WTC11 (cell line): ENCODE measurements at regions not wholly inside any gene's neighbourhood (a gene's known extent, or its start where the extent isn't known, plus 50 kb on each side); places are given as distances from the start of the nearest gene placed in this dataset.

ENCODE experiments used
- ATAC-seq: fragments of 200-7000 bp; cut with Tn5 transposase; 2 replicates; pipeline ENCODE4 v1.10.0; 2021; ENCODE audit warnings: mild to moderate bottlenecking, moderate library complexity
- CTCF ChIA-PET: fragments of 300-600 bp; sonication (Branson Sonifier 250); formaldehyde crosslinking; loops from one replicate; lab custom pipeline; 2021; ENCODE audit warnings: antibody characterized with exemption; lab: Charles Lee
- POLR2A ChIA-PET: fragments of 350-600 bp; sonication (Branson Sonifier 250); formaldehyde crosslinking; loops from one replicate; lab custom pipeline; 2021; ENCODE audit warnings: antibody characterized with exemption; lab: Charles Lee
- DNase-seq: peaks from one replicate; pipeline ENCODE4 v3.0.0; 2021; ENCODE audit warnings: low spot score
- H3K27ac Mint-ChIP-seq: 2 replicates; pipeline ENCODE4 v1.8.0; 2021; ENCODE audit warnings: mixed read lengths
- H3K27me3 Mint-ChIP-seq: 2 replicates; pipeline ENCODE4 v1.8.0; 2021; ENCODE audit warnings: low read depth, mild to moderate bottlenecking, moderate library complexity, mixed read lengths
- H3K36me3 Mint-ChIP-seq: 2 replicates; pipeline ENCODE4 v1.8.0; 2021; ENCODE audit warnings: mixed read lengths
- H3K4me1 Mint-ChIP-seq: 2 replicates; pipeline ENCODE4 v1.8.0; 2022; ENCODE audit warnings: mixed read lengths
- H3K4me3 Mint-ChIP-seq: 2 replicates; pipeline ENCODE4 v1.8.0; 2021; ENCODE audit warnings: mild to moderate bottlenecking, moderate library complexity, mixed read lengths
- H3K9me3 Mint-ChIP-seq: 2 replicates; pipeline ENCODE4 v1.8.0; 2021; ENCODE audit warnings: mixed read lengths
- ATF1 ChIP-seq: sonication (generic); formaldehyde crosslinking; IDR thresholded peaks from 2 replicates; pipeline ENCODE4 v1.8.1; 2023; ENCODE audit warnings: mild to moderate bottlenecking, moderate library complexity, missing genetic modification reagents
- ATF3 ChIP-seq: sonication (generic); formaldehyde crosslinking; conservative IDR thresholded peaks from 2 replicates; pipeline ENCODE4 v1.8.1; 2022; ENCODE audit warnings: mild to moderate bottlenecking, missing genetic modification reagents
- ATF6 ChIP-seq: sonication (generic); formaldehyde crosslinking; IDR thresholded peaks from 2 replicates; pipeline ENCODE4 v1.8.1; 2023; ENCODE audit warnings: mild to moderate bottlenecking, missing genetic modification reagents
- CBFB ChIP-seq: sonication (generic); formaldehyde crosslinking; IDR thresholded peaks from 2 replicates; pipeline ENCODE4 v1.8.1; 2022; ENCODE audit warnings: mild to moderate bottlenecking, low read depth, missing genetic modification reagents
- CREB1 ChIP-seq: sonication (generic); formaldehyde crosslinking; IDR thresholded peaks from 2 replicates; pipeline ENCODE4 v1.8.0; 2023; ENCODE audit warnings: mild to moderate bottlenecking, missing genetic modification reagents
- CREM ChIP-seq: sonication (generic); formaldehyde crosslinking; IDR thresholded peaks from 2 replicates; pipeline ENCODE4 v1.8.1; 2022; ENCODE audit warnings: mild to moderate bottlenecking, missing genetic modification reagents, moderate library complexity
- CTCF ChIP-seq: fragments of 200-600 bp; IDR thresholded peaks from 2 replicates; pipeline ENCODE4 v1.8.0; 2022; ENCODE audit warnings: antibody characterized with exemption
- NFYB ChIP-seq: sonication (generic); formaldehyde crosslinking; conservative IDR thresholded peaks from 2 replicates; pipeline ENCODE4 v1.8.0; 2022; ENCODE audit warnings: low read depth, missing genetic modification reagents
- NR3C1 ChIP-seq: sonication (generic); formaldehyde crosslinking; conservative IDR thresholded peaks from 2 replicates; pipeline ENCODE4 v1.8.1; 2023; ENCODE audit warnings: low read depth, mild to moderate bottlenecking, missing genetic modification reagents
- OVOL2 ChIP-seq: fragments of 250-450 bp; sonication (Bioruptor Pico); IDR thresholded peaks from 2 replicates; pipeline ENCODE4 v1.9.0; 2021; ENCODE audit warnings: mild to moderate bottlenecking, borderline replicate concordance
- RELA ChIP-seq: sonication (generic); formaldehyde crosslinking; IDR thresholded peaks from 2 replicates; pipeline ENCODE4 v1.8.1; 2022; ENCODE audit warnings: missing genetic modification reagents, mild to moderate bottlenecking, borderline replicate concordance
- RORB ChIP-seq: fragments of 250-450 bp; sonication (Bioruptor Pico); IDR thresholded peaks from 2 replicates; pipeline ENCODE4 v1.9.0; 2021; ENCODE audit warnings: mild to moderate bottlenecking
- TCF7 ChIP-seq: sonication (generic); formaldehyde crosslinking; IDR thresholded peaks from 2 replicates; pipeline ENCODE4 v1.8.0; 2022; ENCODE audit warnings: mild to moderate bottlenecking, low read depth, missing genetic modification reagents, moderate library complexity
- TEAD4 ChIP-seq: sonication (generic); formaldehyde crosslinking; IDR thresholded peaks from 2 replicates; pipeline ENCODE4 v1.8.0; 2022; ENCODE audit warnings: mild to moderate bottlenecking, missing genetic modification reagents
- ZMAT4 ChIP-seq: fragments of 250-450 bp; sonication (Bioruptor Pico); IDR thresholded peaks from 2 replicates; pipeline ENCODE4 v1.9.0; 2021; ENCODE audit warnings: mild to moderate bottlenecking
- ZNF263 ChIP-seq: sonication (generic); formaldehyde crosslinking; IDR thresholded peaks from 2 replicates; pipeline ENCODE4 v1.8.1; 2022; ENCODE audit warnings: low read depth, mild to moderate bottlenecking, moderate library complexity, missing genetic modification reagents
- ZNF281 ChIP-seq: sonication (generic); formaldehyde crosslinking; IDR thresholded peaks from 2 replicates; pipeline ENCODE4 v1.8.0; 2023; ENCODE audit warnings: mild to moderate bottlenecking, missing genetic modification reagents
- ZNF416 ChIP-seq: fragments of 250-450 bp; sonication (Bioruptor Pico); IDR thresholded peaks from 2 replicates; pipeline ENCODE4 v1.9.0; 2021; ENCODE audit warnings: mild to moderate bottlenecking, inconsistent platforms
- ZNF423 ChIP-seq: fragments of 250-450 bp; sonication (Bioruptor Pico); IDR thresholded peaks from 2 replicates; pipeline ENCODE4 v2.1.2; 2022; ENCODE audit warnings: mild to moderate bottlenecking, moderate library complexity
- ZNF532 ChIP-seq: fragments of 250-450 bp; sonication (Bioruptor Pico); IDR thresholded peaks from 2 replicates; pipeline ENCODE4 v1.9.0; 2021; ENCODE audit warnings: mild to moderate bottlenecking, borderline replicate concordance
- ZNF671 ChIP-seq: fragments of 250-450 bp; sonication (Bioruptor Pico); IDR thresholded peaks from 2 replicates; pipeline ENCODE4 v1.8.0; 2021; ENCODE audit warnings: mild to moderate bottlenecking

- H3K4me1 Mint-ChIP-seq: peaks cover 14% of the 10 kb centered on the region
- DNase-seq: no peak
Measured at GRCh38 chr11:27187848-27188621, 147.4 kb downstream of the BBOX1 start.

GRCh38 chr11:27187075-27187847 is 146.6 kb downstream of the BBOX1 start:
- ChIA-PET POLR2A (interaction anchor here (1.0 kb wide), 1 partner anchor 286 kb away, joined by 4 read pairs; the partner anchor contains the start of gene LGR4), CTCF (interaction anchor here (4.6 to 5.6 kb wide), 2 partner anchors 110 to 299 kb away, joined by 54 to 60 read pairs; no protein-coding TSS in a partner anchor)
- ATAC-seq (no peak), DNase-seq (no peak)
- Mint-ChIP-seq H3K4me3 (no peak overlapping the region), H3K9me3 (peaks cover 5% of the 10 kb centered on the region; the same call in 1 of the 2 replicates), H3K4me1 (peaks cover 14% of the 10 kb centered on the region), H3K36me3 (0 out of 2 replicates have a peak, but pooled peaks cover 5% of the 10 kb centered on the region), H3K27me3 (no peaks in the 10 kb centered on the region), H3K27ac (no peak overlapping the region)
- TF ChIP-seq CBFB (CRISPR knock-in tag): no peak
- TF ChIP-seq CREM (CRISPR knock-in tag): no peak
- no peak for TF ChIP-seq CTCF
- TF ChIP-seq ZNF281 (CRISPR knock-in tag): no peak
- no peak for TF ChIP-seq NR3C1 (CRISPR knock-in tag)
- no peak for TF ChIP-seq ATF6 (CRISPR knock-in tag)
- TF ChIP-seq OVOL2 (CRISPR knock-in tag): no peak
- TF ChIP-seq TEAD4 (CRISPR knock-in tag): no peak
- no peak for TF ChIP-seq TCF7 (CRISPR knock-in tag)
- TF ChIP-seq ZNF671 (CRISPR knock-in tag): no peak
- no peak for TF ChIP-seq CREB1 (CRISPR knock-in tag)
- TF ChIP-seq ZNF532: no peak
- TF ChIP-seq NFYB (CRISPR knock-in tag): no peak
- no peak for TF ChIP-seq ZNF263 (CRISPR knock-in tag)
- no peak for TF ChIP-seq ATF1 (CRISPR knock-in tag)
- no peak for TF ChIP-seq ZMAT4 (CRISPR knock-in tag)
- no peak for TF ChIP-seq RELA
- TF ChIP-seq ATF3 (CRISPR knock-in tag): no peak
- TF ChIP-seq ZNF416 (CRISPR knock-in tag): no peak

More at GRCh38 chr11:27187848-27188621, 147.4 kb downstream of the BBOX1 start:
- no peak for ATAC-seq
- no peaks in the 10 kb centered on the region for H3K27me3 Mint-ChIP-seq
- H3K4me3 Mint-ChIP-seq: no peak overlapping the region
- TF ChIP-seq RORB (CRISPR knock-in tag): 0 out of 2 replicates have a peak, but pooled peaks have one; percentile 8
- no peak for TF ChIP-seq ZNF423 (CRISPR knock-in tag)
- 0 out of 2 replicates have a peak, but pooled peaks cover 5% of the 10 kb centered on the region for H3K36me3 Mint-ChIP-seq
- CTCF ChIA-PET: interaction anchor here (4.6 to 5.6 kb wide), 2 partner anchors 110 to 298 kb away, joined by 54 to 60 read pairs; no protein-coding TSS in a partner anchor
- POLR2A ChIA-PET: interaction anchor here (1.0 kb wide), 1 partner anchor 285 kb away, joined by 4 read pairs; the partner anchor contains the start of gene LGR4
- H3K27ac Mint-ChIP-seq: no peak overlapping the region
- H3K9me3 Mint-ChIP-seq: peaks cover 5% of the 10 kb centered on the region; the same call in 1 of the 2 replicates
